IPS DF 6.9 (cell line): ENCODE measurements at regions not wholly inside any gene's neighbourhood (a gene's known extent, or its start where the extent isn't known, plus 50 kb on each side); places are given as distances from the start of the nearest gene placed in this dataset.
"Not testable (repeated sequence)": the region's sequence is repeated elsewhere in the genome, so short reads cannot be mapped to it uniquely, and the experiment has no call there.

ENCODE experiments used
- DNase-seq: peaks from one replicate; pipeline ENCODE4 v3.0.0-alpha.2; 2013; ENCODE audit warnings: low read depth, low spot score
- H3K27ac ChIP-seq: one replicate; pipeline ENCODE4 v1.5.1; 2013; ENCODE audit warnings: low read length, control low read depth
- H3K27me3 ChIP-seq: 2 replicates; pipeline ENCODE4 v1.6.1; 2013; ENCODE audit warnings: mild to moderate bottlenecking, low read length; ENCODE audit not compliant: control insufficient read depth, insufficient read depth
- H3K36me3 ChIP-seq: 2 replicates; pipeline ENCODE4 v1.6.1; 2013; ENCODE audit warnings: low read length; ENCODE audit not compliant: control insufficient read depth, insufficient read depth
- H3K4me1 ChIP-seq: 2 replicates; pipeline ENCODE4 v1.6.1; 2013; ENCODE audit warnings: low read length; ENCODE audit not compliant: control insufficient read depth, insufficient read depth
- H3K4me3 ChIP-seq: 2 replicates; pipeline ENCODE4 v1.5.1; 2013; ENCODE audit warnings: mild to moderate bottlenecking, low read length
- H3K9me3 ChIP-seq: 2 replicates; pipeline ENCODE4 v1.6.1; 2013; ENCODE audit warnings: low read length, inconsistent platforms; ENCODE audit not compliant: control insufficient read depth, insufficient read depth
- WGBS: extraction: QIAGEN DNeasy Blood & Tissue Kit; methylation state at CpG from one replicate; pipeline ENCODE4 v1.1.7; 2013; ENCODE audit warnings: mixed read lengths, missing lambda C conversion rate; ENCODE audit not compliant: insufficient read length, insufficient coverage; 5-methylcytosine and 5-hydroxymethylcytosine counted together

- Histone ChIP-seq H3K9me3 (no peaks in the 10 kb centered on the region), H3K27me3 (no peaks in the 10 kb centered on the region), H3K4me3 (no peak overlapping the region), H3K4me1 (peaks cover 4% of the 10 kb centered on the region; the same call in 1 of the 2 replicates), H3K27ac (no peak overlapping the region), H3K36me3 (no peaks in the 10 kb centered on the region)
- DNase-seq: no peak
Observed at GRCh38 chr3:153399636-153400035, 237.6 kb downstream of the RAP2B start.

DNA sequence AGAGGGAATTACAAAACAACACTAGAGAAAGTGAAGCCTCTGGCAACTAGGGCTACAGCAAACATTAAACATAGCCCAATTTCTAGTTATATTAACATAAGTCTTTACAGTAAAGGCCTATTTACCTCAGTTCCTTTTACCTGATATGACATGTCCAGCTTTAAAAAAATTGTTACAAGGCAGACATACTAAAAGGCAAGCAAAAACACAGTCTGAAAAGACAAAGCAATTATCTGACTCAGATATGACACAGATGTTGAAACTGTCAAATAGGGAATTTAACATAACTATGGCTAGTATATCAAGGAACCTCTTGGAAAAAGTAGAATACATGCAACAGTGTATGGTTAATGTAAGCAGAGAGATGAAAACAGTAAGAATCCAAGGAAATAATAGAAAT is 238.6 kb downstream of the RAP2B start:
- no peaks in the 10 kb centered on the region for H3K36me3 ChIP-seq
- H3K4me1 ChIP-seq: peaks cover 4% of the 10 kb centered on the region; the same call in 1 of the 2 replicates
- no peaks in the 10 kb centered on the region for H3K27me3 ChIP-seq
- no peak overlapping the region for H3K27ac ChIP-seq
- DNase-seq: no peak
- H3K9me3 ChIP-seq: no peaks in the 10 kb centered on the region
- no peak overlapping the region for H3K4me3 ChIP-seq

DNA sequence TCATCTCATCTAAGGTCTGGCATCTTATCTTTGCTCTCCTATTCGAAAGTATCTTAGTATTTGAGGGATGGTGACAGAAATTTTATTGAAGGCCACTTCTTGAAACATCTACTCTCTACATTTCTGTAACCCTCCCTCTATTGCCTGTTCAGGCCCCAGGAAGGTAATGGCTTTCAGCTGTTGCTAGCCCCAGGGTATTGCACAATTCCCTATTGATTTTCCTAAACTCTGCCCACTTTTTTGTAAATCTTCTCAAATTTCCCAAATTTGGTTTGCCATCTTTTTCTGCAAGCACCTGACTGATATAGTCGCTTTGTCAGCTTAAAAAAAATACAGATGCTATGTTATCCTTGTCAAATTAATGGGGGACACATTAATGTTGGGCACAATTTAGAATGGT is 242.1 kb downstream of the RAP2B start:
- Histone ChIP-seq H3K4me3 (no peak overlapping the region), H3K9me3 (no peaks in the 10 kb centered on the region), H3K36me3 (no peaks in the 10 kb centered on the region), H3K4me1 (no peaks in the 10 kb centered on the region), H3K27ac (no peak overlapping the region), H3K27me3 (no peaks in the 10 kb centered on the region)
- no peak for DNase-seq
- WGBS: no CpG with 5 or more reads among the region's 2 CpGs

DNA sequence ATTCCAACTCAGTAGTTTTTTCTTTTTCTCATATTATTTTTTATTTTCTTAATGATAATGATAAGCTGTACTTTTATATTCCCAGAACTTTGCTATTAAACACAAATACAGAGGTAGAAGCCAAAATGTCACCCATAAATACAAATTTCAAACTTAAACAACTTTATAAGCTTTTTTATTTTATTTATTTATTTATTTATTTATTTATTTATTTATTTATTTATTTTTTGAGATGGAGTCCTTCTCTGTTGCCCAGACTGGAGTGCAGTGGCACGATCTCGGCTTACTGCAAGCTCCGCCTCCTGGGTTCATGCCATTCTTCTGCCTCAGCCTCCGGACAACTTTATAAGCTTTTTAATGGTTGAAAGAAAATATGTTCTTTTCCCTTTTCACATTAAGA is 243.3 kb downstream of the RAP2B start:
- no CpG with 5 or more reads among the region's 4 CpGs for WGBS
- H3K9me3 ChIP-seq, H3K4me1 ChIP-seq, H3K36me3 ChIP-seq, DNase-seq, H3K27me3 ChIP-seq, H3K4me3 ChIP-seq, H3K27ac ChIP-seq: not testable (repeated sequence)

GRCh38 chr3:153410517-153410916 is 248.5 kb downstream of the RAP2B start:
- Histone ChIP-seq H3K36me3 (no peaks in the 10 kb centered on the region), H3K4me1 (no peaks in the 10 kb centered on the region), H3K9me3 (no peaks in the 10 kb centered on the region), H3K4me3 (no peak overlapping the region), H3K27me3 (no peaks in the 10 kb centered on the region), H3K27ac (no peak overlapping the region)
- DNase-seq: no peak
- WGBS: no CpG with 5 or more reads among the region's 3 CpGs

GRCh38 chr3:153414982-153415381 is 253.0 kb downstream of the RAP2B start:
- no peak overlapping the region for H3K27ac ChIP-seq
- no CpG with 5 or more reads among the region's 2 CpGs for WGBS
- no peaks in the 10 kb centered on the region for H3K36me3 ChIP-seq
- no peaks in the 10 kb centered on the region for H3K4me1 ChIP-seq
- no peaks in the 10 kb centered on the region for H3K9me3 ChIP-seq
- no peak for DNase-seq
- H3K4me3 ChIP-seq: no peak overlapping the region
- H3K27me3 ChIP-seq: no peaks in the 10 kb centered on the region

DNA sequence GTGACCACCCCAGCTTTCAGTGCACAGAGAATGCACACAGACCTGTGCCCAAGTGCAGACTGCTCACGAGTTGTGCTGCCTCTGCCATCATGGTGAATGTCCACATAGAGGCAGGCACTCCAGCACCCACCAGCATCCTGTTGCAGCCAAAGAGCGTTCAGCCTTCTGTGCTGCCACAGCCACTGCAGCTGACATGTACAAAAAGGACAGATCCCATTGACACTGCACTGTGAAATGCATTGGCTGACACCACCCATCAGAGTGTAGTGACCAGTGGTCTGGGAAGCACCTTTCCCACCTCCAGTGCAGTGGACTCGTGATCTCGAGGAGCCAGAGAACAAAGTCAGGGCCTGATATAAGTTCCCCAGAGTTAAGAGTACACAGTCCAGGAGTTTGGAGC is 260.3 kb downstream of the RAP2B start:
- DNase-seq: no peak
- no CpG with 5 or more reads among the region's 4 CpGs for WGBS
- no peaks in the 10 kb centered on the region for H3K4me1 ChIP-seq

GRCh38 chr3:153423820-153424219 is 261.8 kb downstream of the RAP2B start:
- not testable (repeated sequence) for DNase-seq, H3K9me3 ChIP-seq

More for the DNA sequence above, 260.3 kb downstream of the RAP2B start:
- H3K4me3 ChIP-seq: no peak overlapping the region
- no peak overlapping the region for H3K27ac ChIP-seq
- H3K36me3 ChIP-seq: no peaks in the 10 kb centered on the region
- no peaks in the 10 kb centered on the region for H3K9me3 ChIP-seq
- no peaks in the 10 kb centered on the region for H3K27me3 ChIP-seq

DNA sequence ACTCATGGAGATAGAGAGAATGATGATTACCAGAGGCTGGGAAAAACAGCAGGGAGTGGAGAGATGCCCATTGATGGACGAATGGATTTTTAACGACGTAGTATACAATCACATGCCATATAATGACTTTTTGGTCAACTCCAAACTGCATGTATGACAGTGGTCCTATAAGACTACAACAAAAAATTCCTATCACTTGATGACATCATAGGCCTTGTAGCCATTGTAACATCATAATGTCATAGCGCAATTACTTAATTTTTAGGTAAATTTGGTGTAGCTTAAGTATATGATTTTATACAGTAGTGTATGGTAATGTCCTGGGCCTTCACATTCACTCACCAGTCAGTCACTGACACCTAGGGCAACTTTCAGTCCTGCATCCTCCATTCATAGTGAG is 264.3 kb downstream of the RAP2B start:
- Histone ChIP-seq H3K9me3 (no peaks in the 10 kb centered on the region), H3K36me3 (no peaks in the 10 kb centered on the region), H3K4me1 (no peaks in the 10 kb centered on the region), H3K27me3 (no peaks in the 10 kb centered on the region), H3K27ac (no peak overlapping the region), H3K4me3 (no peak overlapping the region)
- no CpG with 5 or more reads among the region's 4 CpGs for WGBS
- DNase-seq: no peak

More at GRCh38 chr3:153423820-153424219, 261.8 kb downstream of the RAP2B start:
- not testable (repeated sequence) for H3K36me3 ChIP-seq, H3K4me3 ChIP-seq, H3K27ac ChIP-seq, H3K4me1 ChIP-seq, H3K27me3 ChIP-seq

GRCh38 chr3:153426803-153427202 is 264.8 kb downstream of the RAP2B start:
- Histone ChIP-seq H3K4me1 (no peaks in the 10 kb centered on the region), H3K36me3 (no peaks in the 10 kb centered on the region), H3K4me3 (no peak overlapping the region), H3K27me3 (no peaks in the 10 kb centered on the region), H3K27ac (no peak overlapping the region), H3K9me3 (no peaks in the 10 kb centered on the region)
- no CpG with 5 or more reads among the region's 1 CpG for WGBS
- no peak for DNase-seq

DNA sequence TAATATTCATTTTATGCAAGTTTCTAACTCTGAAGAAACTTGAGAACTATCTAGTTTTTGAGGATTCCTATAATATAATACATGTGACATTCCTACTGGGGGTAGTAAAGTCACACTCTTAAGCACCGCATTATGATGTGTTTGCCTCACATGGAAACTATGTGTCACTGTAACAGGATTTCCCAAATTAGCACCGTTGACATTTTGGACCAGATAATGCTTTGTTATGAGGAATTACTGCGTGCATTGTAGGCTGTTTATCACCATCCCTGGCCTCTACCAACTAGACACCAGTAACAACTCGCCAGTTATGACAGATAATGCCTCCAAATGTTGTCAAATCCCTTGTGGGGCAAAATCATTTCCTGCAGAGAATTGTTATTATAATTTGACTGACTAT is 267.8 kb downstream of the RAP2B start:
- Histone ChIP-seq H3K9me3 (no peaks in the 10 kb centered on the region), H3K27ac (no peak overlapping the region), H3K27me3 (no peaks in the 10 kb centered on the region), H3K4me1 (no peaks in the 10 kb centered on the region), H3K36me3 (no peaks in the 10 kb centered on the region), H3K4me3 (no peak overlapping the region)
- DNase-seq: no peak
- WGBS: no CpG with 5 or more reads among the region's 4 CpGs
